Esophagus squamous epithelium (tissue), 4 donors: ENCODE measurements at regions not wholly inside any gene's neighbourhood (a gene's known extent, or its start where the extent isn't known, plus 50 kb on each side); places are given as distances from the start of the nearest gene placed in this dataset.

Source experiments
- CTCF ChIP-seq, 6 experiments: fragments of 450-650 bp in 4 of 6; fragments of 200-600 bp in 2 of 6; sonication (generic) in 2 of 6; IDR thresholded peaks; one replicate each; pipeline ENCODE4 v1.5.1; 2016 to 2019; ENCODE audit warnings: antibody characterized with exemption in 6 of 6, mild to moderate bottlenecking in 4 of 6, moderate library complexity in 4 of 6
- POLR2A ChIP-seq, 4 donors: fragments of 450-650 bp; IDR thresholded peaks; one replicate each; pipeline ENCODE4 v1.6.1; 2017; ENCODE audit warnings: antibody characterized with exemption in 4 of 4, mild to moderate bottlenecking in 4 of 4, moderate library complexity in 3 of 4

- no peak for TF ChIP-seq CTCF (IDR thresholded peaks at IDR 0.05)
- no peak for TF ChIP-seq POLR2A (IDR thresholded peaks at IDR 0.05)
These were observed 119.1 kb upstream of the TMEM260 start for GRCh38 chr14:56460469-56460868.
